CD14-positive monocyte (primary cell): ENCODE measurements at regions not wholly inside any gene's neighbourhood (a gene's known extent, or its start where the extent isn't known, plus 50 kb on each side); places are given as distances from the start of the nearest gene placed in this dataset.

Experiments used
- DNase-seq, 3 donors: peaks; one replicate each; pipeline ENCODE4 v3.0.0-alpha.2; 2011 to 2022
- H2AFZ ChIP-seq: 2 replicates; pipeline ENCODE4 v1.6.0; 2012; ENCODE audit warnings: mild to moderate bottlenecking, low read depth, low read length, inconsistent platforms; ENCODE audit not compliant: insufficient read depth, poor library complexity, severe bottlenecking
- H3K27ac ChIP-seq, 2 donors: 1 replicate in 1 of 2; 2 replicates in 1 of 2; pipeline ENCODE4 v1.5.1; 2012 to 2013; ENCODE audit warnings: low read length in 2 of 2, control low read depth in 1 of 2, inconsistent platforms in 1 of 2, low read depth in 1 of 2, mild to moderate bottlenecking in 1 of 2
- H3K27me3 ChIP-seq, 2 donors: one replicate each; pipeline versions ENCODE4 v1.6.0 to v1.6.1; 2011 to 2013; ENCODE audit warnings: low read length in 2 of 2; ENCODE audit not compliant: control insufficient read depth in 2 of 2, insufficient read depth in 2 of 2
- H3K36me3 ChIP-seq, 2 donors: replicated peaks in 1 of 2; 1 replicate in 1 of 2; 2 replicates in 1 of 2; pipeline versions ENCODE4 v1.5.1 to v1.6.1; 2012 to 2013; ENCODE audit warnings: low read length in 2 of 2, control low read depth in 1 of 2, inconsistent platforms in 1 of 2, mild to moderate bottlenecking in 1 of 2; ENCODE audit not compliant: insufficient read depth in 2 of 2, control insufficient read depth in 1 of 2
- H3K4me1 ChIP-seq, 2 donors: 1 replicate in 1 of 2; 2 replicates in 1 of 2; pipeline versions ENCODE4 v1.5.1 to v1.6.1; 2012 to 2013; ENCODE audit warnings: low read length in 2 of 2, control low read depth in 1 of 2, inconsistent platforms in 1 of 2, mild to moderate bottlenecking in 1 of 2, moderate library complexity in 1 of 2; ENCODE audit not compliant: insufficient read depth in 2 of 2, control insufficient read depth in 1 of 2
- H3K4me2 ChIP-seq: replicated peaks from 2 replicates; pipeline ENCODE3; 2012; ENCODE audit warnings: low read length, moderate library complexity, mild to moderate bottlenecking; ENCODE audit not compliant: poor library complexity, severe bottlenecking; ENCODE audit errors: extremely low read depth
- H3K4me3 ChIP-seq, 3 experiments: fragments of 200-600 bp in 1 of 3; sonication (generic) in 1 of 3; replicated peaks in 1 of 3; 1 replicate in 2 of 3; 2 replicates in 1 of 3; pipeline ENCODE4 v1.5.1; 2011 to 2013; ENCODE audit warnings: low read length in 3 of 3, mild to moderate bottlenecking in 3 of 3, control low read depth in 2 of 3, low read depth in 2 of 3, inconsistent platforms in 1 of 3, moderate library complexity in 1 of 3
- H3K79me2 ChIP-seq: 2 replicates; pipeline ENCODE4 v1.6.0; 2012; ENCODE audit warnings: mild to moderate bottlenecking, control low read depth, inconsistent platforms, low read length, moderate library complexity; ENCODE audit not compliant: insufficient read depth
- H3K9ac ChIP-seq: 2 replicates; pipeline ENCODE4 v1.6.0; 2017; ENCODE audit warnings: low read length, mild to moderate bottlenecking; ENCODE audit not compliant: insufficient read depth, poor library complexity, severe bottlenecking
- H3K9me3 ChIP-seq, 2 donors: replicated peaks in 1 of 2; 1 replicate in 1 of 2; 2 replicates in 1 of 2; pipeline versions ENCODE4 v1.5.1 to v1.6.1; 2012 to 2013; ENCODE audit warnings: low read length in 2 of 2, control low read depth in 1 of 2; ENCODE audit not compliant: control insufficient read depth in 1 of 2, insufficient read depth in 1 of 2
- H4K20me1 ChIP-seq: 2 replicates; pipeline ENCODE4 v1.6.0; 2012; ENCODE audit warnings: mild to moderate bottlenecking, low read length, control low read depth, moderate library complexity; ENCODE audit not compliant: insufficient read depth
- H3K27ac Mint-ChIP-seq, 7 donors: one replicate each; pipeline ENCODE4 v1.8.0; 2020; ENCODE audit warnings: mild to moderate bottlenecking in 7 of 7, mixed read lengths in 7 of 7, moderate library complexity in 6 of 7, inconsistent platforms in 2 of 7
- H3K27me3 Mint-ChIP-seq, 3 donors: one replicate each; pipeline ENCODE4 v1.8.0; 2021 to 2022; ENCODE audit warnings: low read depth in 3 of 3, mild to moderate bottlenecking in 3 of 3, mixed read lengths in 3 of 3, moderate library complexity in 3 of 3, inconsistent platforms in 1 of 3
- H3K36me3 Mint-ChIP-seq, 2 donors: one replicate each; pipeline ENCODE4 v1.8.0; 2020; ENCODE audit warnings: mixed read lengths in 2 of 2, inconsistent platforms in 1 of 2, mild to moderate bottlenecking in 1 of 2
- H3K4me1 Mint-ChIP-seq: one replicate; pipeline ENCODE4 v1.8.0; 2020; ENCODE audit warnings: mild to moderate bottlenecking, mixed read lengths
- H3K4me3 Mint-ChIP-seq, 2 donors: one replicate each; pipeline ENCODE4 v1.8.0; 2020; ENCODE audit warnings: mild to moderate bottlenecking in 2 of 2, mixed read lengths in 2 of 2, moderate library complexity in 1 of 2
- H3K9me3 Mint-ChIP-seq, 7 donors: one replicate each; pipeline ENCODE4 v1.8.0; 2020 to 2022; ENCODE audit warnings: mixed read lengths in 7 of 7, mild to moderate bottlenecking in 6 of 7, moderate library complexity in 6 of 7, inconsistent platforms in 2 of 7
- WGBS: methylation state at CpG from one replicate; pipeline ENCODE4 v1.1.5; 2013; ENCODE audit warnings: missing lambda C conversion rate; ENCODE audit not compliant: insufficient coverage; 5-methylcytosine and 5-hydroxymethylcytosine counted together
- intact Hi-C, 2 donors: fragments of 100-400 bp; cut with micrococcal nuclease; formaldehyde crosslinking; loops; one replicate each; pipeline versions ENCODE4 v1.15.0 to v1.15.1; 2023
- TF ChIP-seq, protein P1 (sequence below): fragments of 200-600 bp; IDR thresholded peaks from one replicate; pipeline ENCODE4 v1.8.0; 2022; ENCODE audit warnings: antibody characterized with exemption, mild to moderate bottlenecking

DNA sequence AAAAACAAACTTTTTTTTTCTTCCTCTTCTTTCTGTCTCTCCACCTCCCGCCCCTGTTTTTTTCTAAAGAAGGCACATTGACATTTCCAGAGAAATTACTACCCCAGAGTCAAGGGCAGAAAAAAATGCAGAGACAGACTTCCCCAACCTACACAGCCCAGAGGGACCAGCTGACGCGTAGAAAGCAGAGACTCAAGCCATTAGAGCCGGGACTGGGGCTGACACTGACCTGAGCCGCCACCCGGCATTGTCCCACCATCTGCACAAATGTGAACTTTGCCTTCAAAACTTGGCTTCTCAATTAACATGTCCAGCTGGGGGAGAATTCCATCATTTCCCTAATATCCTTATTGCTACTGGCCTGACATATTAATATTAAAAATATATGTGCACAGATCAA is 385.6 kb downstream of the NR2F2 start:
- no peak overlapping the region for H2AFZ ChIP-seq
- peaks cover 23% of the 10 kb centered on the region for H3K4me1 Mint-ChIP-seq
- H3K9me3 ChIP-seq, result no peaks in the 10 kb centered on the region
- no peaks in the 10 kb centered on the region for H3K36me3 Mint-ChIP-seq
- H3K9me3 Mint-ChIP-seq, result no peaks in the 10 kb centered on the region
- peaks cover 0 to 2% of the 10 kb centered on the region in 2 donors for H3K27me3 ChIP-seq
- TF ChIP-seq, protein P1, sequence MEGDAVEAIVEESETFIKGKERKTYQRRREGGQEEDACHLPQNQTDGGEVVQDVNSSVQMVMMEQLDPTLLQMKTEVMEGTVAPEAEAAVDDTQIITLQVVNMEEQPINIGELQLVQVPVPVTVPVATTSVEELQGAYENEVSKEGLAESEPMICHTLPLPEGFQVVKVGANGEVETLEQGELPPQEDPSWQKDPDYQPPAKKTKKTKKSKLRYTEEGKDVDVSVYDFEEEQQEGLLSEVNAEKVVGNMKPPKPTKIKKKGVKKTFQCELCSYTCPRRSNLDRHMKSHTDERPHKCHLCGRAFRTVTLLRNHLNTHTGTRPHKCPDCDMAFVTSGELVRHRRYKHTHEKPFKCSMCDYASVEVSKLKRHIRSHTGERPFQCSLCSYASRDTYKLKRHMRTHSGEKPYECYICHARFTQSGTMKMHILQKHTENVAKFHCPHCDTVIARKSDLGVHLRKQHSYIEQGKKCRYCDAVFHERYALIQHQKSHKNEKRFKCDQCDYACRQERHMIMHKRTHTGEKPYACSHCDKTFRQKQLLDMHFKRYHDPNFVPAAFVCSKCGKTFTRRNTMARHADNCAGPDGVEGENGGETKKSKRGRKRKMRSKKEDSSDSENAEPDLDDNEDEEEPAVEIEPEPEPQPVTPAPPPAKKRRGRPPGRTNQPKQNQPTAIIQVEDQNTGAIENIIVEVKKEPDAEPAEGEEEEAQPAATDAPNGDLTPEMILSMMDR, result no peak
- DNase-seq, result no peak
- intact Hi-C loops, result no loop called here
- peaks cover 0 to 4% (median 3%) of the 10 kb centered on the region in 3 donors for H3K27me3 Mint-ChIP-seq
- H3K4me1 ChIP-seq, result peaks cover 22 to 23% of the 10 kb centered on the region in 2 donors
- no peak overlapping the region for H3K27ac ChIP-seq
- no peaks in the 10 kb centered on the region for H4K20me1 ChIP-seq
- peak overlapping the region in 1 of 2 donors; percentile 66 for H3K4me3 Mint-ChIP-seq
- no peak overlapping the region for H3K9ac ChIP-seq
- no peaks in the 10 kb centered on the region for H3K36me3 ChIP-seq
- WGBS, result 31% methylated on average over 3 of the region's 6 CpGs
- H3K4me3 ChIP-seq, result no peak overlapping the region
- no peak overlapping the region for H3K27ac Mint-ChIP-seq
- no peaks in the 10 kb centered on the region for H3K79me2 ChIP-seq
- no peak overlapping the region for H3K4me2 ChIP-seq

DNA sequence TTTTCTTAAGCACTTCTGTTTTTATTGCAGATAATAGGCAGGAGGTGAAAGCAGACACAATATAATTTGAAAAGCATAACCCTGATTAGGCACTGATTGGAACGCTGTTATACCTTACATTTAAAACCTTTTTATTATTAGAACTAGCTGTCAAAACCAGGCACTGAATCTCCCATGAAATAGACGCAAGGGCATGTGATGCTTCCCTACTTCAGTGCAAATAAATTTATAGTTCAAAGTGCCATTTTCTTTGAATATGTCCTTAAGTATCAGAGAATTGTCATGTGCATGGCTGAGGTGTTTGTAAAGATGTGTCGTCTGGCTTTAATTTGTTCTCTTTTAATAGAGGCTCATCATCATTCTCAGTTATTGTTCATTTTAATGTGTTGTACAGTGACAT is 386.0 kb downstream of the NR2F2 start:
- no peaks in the 10 kb centered on the region for H4K20me1 ChIP-seq
- no peaks in the 10 kb centered on the region for H3K27me3 ChIP-seq
- peaks cover 27% of the 10 kb centered on the region in 2 donors for H3K4me1 ChIP-seq
- Mint-ChIP-seq H3K27ac (no peak overlapping the region), H3K9me3 (no peaks in the 10 kb centered on the region), H3K27me3 (peaks cover 0 to 4% (median 3%) of the 10 kb centered on the region in 3 donors), H3K4me1 (peaks cover 26% of the 10 kb centered on the region), H3K4me3 (no peak overlapping the region), H3K36me3 (no peaks in the 10 kb centered on the region)
- intact Hi-C loops, result no loop called here
- no CpG with 5 or more reads among the region's 3 CpGs for WGBS
- no peaks in the 10 kb centered on the region for H3K36me3 ChIP-seq
- H3K9ac ChIP-seq, result no peak overlapping the region
- H3K27ac ChIP-seq, result no peak overlapping the region
- no peak overlapping the region for H3K4me3 ChIP-seq
- no peak for DNase-seq
- no peak overlapping the region for H3K4me2 ChIP-seq
- no peak overlapping the region for H2AFZ ChIP-seq
- TF ChIP-seq, protein P1, result no peak
- no peaks in the 10 kb centered on the region for H3K9me3 ChIP-seq
- no peaks in the 10 kb centered on the region for H3K79me2 ChIP-seq
